ENCODE measurements at regions not wholly inside any gene's neighbourhood (a gene's known extent, or its start where the extent isn't known, plus 50 kb on each side); places are given as distances from the start of the nearest gene placed in this dataset.

GRCh38 chr14:97315790-97316189 is 518.6 kb downstream of the VRK1 start:
- TF ChIP-seq CTCF (IDR thresholded peaks at IDR 0.05; ENCODE audit: insufficient read depth, low read depth, low read length) (no peak), EZH2 (IDR thresholded peaks at IDR 0.05; ENCODE audit: insufficient read depth, low read length) (no peak)

Measured in astrocyte (in vitro differentiated cells and primary cell).